ENCODE measurements at regions not wholly inside any gene's neighbourhood (a gene's known extent, or its start where the extent isn't known, plus 50 kb on each side); places are given as distances from the start of the nearest gene placed in this dataset.

DNA sequence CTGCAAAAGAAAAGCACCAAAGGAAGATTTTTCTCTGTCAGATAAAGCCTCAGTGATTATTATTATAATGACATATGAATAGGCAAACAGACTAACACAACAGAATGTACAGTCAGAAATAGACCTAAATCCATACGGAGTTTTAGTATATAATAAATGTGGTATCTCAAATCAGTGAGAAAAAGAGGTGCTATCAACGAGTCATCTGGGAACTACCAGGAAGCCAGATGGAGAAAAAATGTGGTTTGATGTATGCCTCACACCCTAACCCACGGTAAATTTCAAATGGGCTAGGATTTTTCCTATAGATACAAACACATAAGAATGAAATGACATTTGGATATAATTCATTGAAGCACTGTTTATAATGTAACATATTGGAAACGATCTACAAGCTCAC, 110.3 kb downstream of the ODF2L start (continued):
- TF ChIP-seq RCOR1 (conservative IDR thresholded peaks at IDR 0.05; ENCODE audit: low read depth, low read length) (no peak), HSF1 (IDR thresholded peaks at IDR 0.05; ENCODE audit: low read depth, low read length) (no peak)

DNA sequence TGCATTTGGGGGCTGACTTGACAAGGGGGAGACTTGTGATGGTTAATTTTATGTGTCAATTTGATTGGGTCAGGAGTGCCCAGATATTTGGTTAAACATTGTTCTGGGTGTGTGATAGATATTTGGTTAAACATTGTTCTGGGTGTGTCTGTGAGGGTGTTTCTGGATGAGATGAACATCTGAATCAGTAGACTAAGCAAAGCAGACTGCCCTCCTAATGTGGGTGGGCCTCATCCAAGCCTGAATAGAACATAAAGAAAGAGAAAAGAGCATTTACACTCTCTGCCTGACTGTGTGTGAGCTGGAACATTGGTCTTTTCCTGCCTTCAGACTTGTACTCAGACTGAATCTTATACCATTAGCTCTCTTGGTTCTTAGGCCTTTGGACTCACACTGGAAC, 113.5 kb downstream of the ODF2L start:
- no peaks in the 10 kb centered on the region for H3K36me3 ChIP-seq (ENCODE audit: control insufficient read depth in 2 of 2, insufficient read depth in 2 of 2, low read length in 1 of 2)
- ChIA-PET CTCF (no interaction called here), SMC1A (ENCODE audit: uncharacterized antibody, unreplicated experiment) (interaction anchor here (1.1 kb wide), 1 partner anchor 22 kb away, joined by 3 read pairs; no protein-coding TSS in a partner anchor), POLR2A (no interaction called here), RAD21 (ENCODE audit: unreplicated experiment) (no interaction called here)
- BruUV-seq (replicated peaks): no TSS peak
- H3K27ac ChIP-seq (ENCODE audit: control insufficient read depth, insufficient read depth): no peak overlapping the region
- no peak overlapping the region for H3K4me2 ChIP-seq (ENCODE audit: control insufficient read depth, insufficient read depth)
- H3K27me3 ChIP-seq (replicated peaks in 1 of 2; ENCODE audit: control insufficient read depth in 2 of 2, insufficient read depth in 2 of 2, low read length in 1 of 2): no peaks in the 10 kb centered on the region
- H3K9me3 ChIP-seq (replicated peaks; ENCODE audit: control insufficient read depth, insufficient read depth, low read length): no peaks in the 10 kb centered on the region
- in situ Hi-C loops (cut with MboI): no loop called here
- H4K20me1 ChIP-seq (ENCODE audit: control insufficient read depth, insufficient read depth): no peaks in the 10 kb centered on the region
- H3K4me3 ChIP-seq: no peak overlapping the region
- TF ChIP-seq RELB (IDR thresholded peaks at IDR 0.05; ENCODE audit: low read depth) (no peak), IKZF2 (IDR thresholded peaks at IDR 0.05) (no peak), ATF3 (IDR thresholded peaks at IDR 0.05; ENCODE audit: borderline replicate concordance, extremely low read depth, low read depth, low read length) (no peak), POLR2AphosphoS2 (IDR thresholded peaks at IDR 0.05; ENCODE audit: low read depth, low read length) (no peak), NKRF (conservative IDR thresholded peaks at IDR 0.05) (no peak), NRF1 (conservative IDR thresholded peaks at IDR 0.05; ENCODE audit: low read depth, low read length) (no peak), BCL11A (IDR thresholded peaks at IDR 0.05; ENCODE audit: low read depth, low read length) (no peak), SIN3A (IDR thresholded peaks at IDR 0.05; ENCODE audit: low read depth, low read length) (no peak)
- TF ChIP-seq, protein P1, sequence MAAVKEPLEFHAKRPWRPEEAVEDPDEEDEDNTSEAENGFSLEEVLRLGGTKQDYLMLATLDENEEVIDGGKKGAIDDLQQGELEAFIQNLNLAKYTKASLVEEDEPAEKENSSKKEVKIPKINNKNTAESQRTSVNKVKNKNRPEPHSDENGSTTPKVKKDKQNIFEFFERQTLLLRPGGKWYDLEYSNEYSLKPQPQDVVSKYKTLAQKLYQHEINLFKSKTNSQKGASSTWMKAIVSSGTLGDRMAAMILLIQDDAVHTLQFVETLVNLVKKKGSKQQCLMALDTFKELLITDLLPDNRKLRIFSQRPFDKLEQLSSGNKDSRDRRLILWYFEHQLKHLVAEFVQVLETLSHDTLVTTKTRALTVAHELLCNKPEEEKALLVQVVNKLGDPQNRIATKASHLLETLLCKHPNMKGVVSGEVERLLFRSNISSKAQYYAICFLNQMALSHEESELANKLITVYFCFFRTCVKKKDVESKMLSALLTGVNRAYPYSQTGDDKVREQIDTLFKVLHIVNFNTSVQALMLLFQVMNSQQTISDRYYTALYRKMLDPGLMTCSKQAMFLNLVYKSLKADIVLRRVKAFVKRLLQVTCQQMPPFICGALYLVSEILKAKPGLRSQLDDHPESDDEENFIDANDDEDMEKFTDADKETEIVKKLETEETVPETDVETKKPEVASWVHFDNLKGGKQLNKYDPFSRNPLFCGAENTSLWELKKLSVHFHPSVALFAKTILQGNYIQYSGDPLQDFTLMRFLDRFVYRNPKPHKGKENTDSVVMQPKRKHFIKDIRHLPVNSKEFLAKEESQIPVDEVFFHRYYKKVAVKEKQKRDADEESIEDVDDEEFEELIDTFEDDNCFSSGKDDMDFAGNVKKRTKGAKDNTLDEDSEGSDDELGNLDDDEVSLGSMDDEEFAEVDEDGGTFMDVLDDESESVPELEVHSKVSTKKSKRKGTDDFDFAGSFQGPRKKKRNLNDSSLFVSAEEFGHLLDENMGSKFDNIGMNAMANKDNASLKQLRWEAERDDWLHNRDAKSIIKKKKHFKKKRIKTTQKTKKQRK (IDR thresholded peaks at IDR 0.05; ENCODE audit: low read depth, low read length): no peak
- no peaks in the 10 kb centered on the region for H3K79me2 ChIP-seq (ENCODE audit: control insufficient read depth, insufficient read depth, low read length)
- ATAC-seq (no peak), DNase-seq (ENCODE audit: low read depth, low spot score) (no peak), FAIRE-seq (no peak)
- H2AFZ ChIP-seq (ENCODE audit: control insufficient read depth, low read depth, low read length): no peak overlapping the region
- intact Hi-C loops (cut with micrococcal nuclease; ENCODE audit: unreplicated experiment): no loop called here
- H3K9ac ChIP-seq (ENCODE audit: control insufficient read depth, insufficient read depth, low read length): no peak overlapping the region
- no peaks in the 10 kb centered on the region for H3K4me1 ChIP-seq (ENCODE audit: control insufficient read depth, insufficient read depth, low read length)
